ENCODE measurements at regions not wholly inside any gene's neighbourhood (a gene's known extent, or its start where the extent isn't known, plus 50 kb on each side); places are given as distances from the start of the nearest gene placed in this dataset.
A peak's percentile ranks its signal among the peaks of the same experiment; 100 is the strongest.

DNA sequence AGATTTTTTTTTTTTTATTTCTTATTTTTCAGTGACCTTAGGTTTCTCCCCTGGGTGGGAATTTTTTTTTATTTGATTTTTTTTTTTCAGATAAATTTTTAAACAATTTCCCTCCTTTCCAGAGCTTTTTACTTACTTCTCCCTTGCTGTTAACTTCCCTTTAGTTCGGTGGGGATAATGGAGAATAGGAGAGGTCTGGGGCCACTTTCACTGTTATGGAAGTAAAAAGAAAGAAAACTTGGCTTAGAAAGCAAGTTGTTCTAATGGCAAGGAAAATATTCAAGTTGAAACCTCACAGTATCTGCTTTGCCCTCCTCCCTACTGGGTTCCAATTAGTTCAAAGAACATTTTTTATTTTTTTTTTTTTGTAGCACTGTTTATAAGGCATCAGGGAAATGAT, 537.1 kb upstream of the NXPH2 start:
- Histone ChIP-seq H3K4me1 (ENCODE audit: control insufficient read depth in 4 of 4, insufficient read depth in 4 of 4, low read length in 3 of 4) (no peaks in the 10 kb centered on the region), H3K36me3 (ENCODE audit: control insufficient read depth in 4 of 4, insufficient read depth in 3 of 4, low read depth in 1 of 4, low read length in 3 of 4) (no peaks in the 10 kb centered on the region), H3K4me3 (ENCODE audit: low read depth in 1 of 3, low read length in 3 of 3) (no peak overlapping the region), H3K9ac (ENCODE audit: low read depth in 1 of 2, low read length in 2 of 2) (no peak overlapping the region), H3K27me3 (ENCODE audit: control insufficient read depth in 4 of 4, insufficient read depth in 4 of 4, low read length in 3 of 4) (no peaks in the 10 kb centered on the region), H3K9me3 (ENCODE audit: control insufficient read depth in 4 of 4, low read length in 3 of 4) (no peaks in the 10 kb centered on the region), H3K27ac (ENCODE audit: low read depth in 1 of 2, low read length in 2 of 2) (no peak overlapping the region)
- TF ChIP-seq MAX (IDR thresholded peaks at IDR 0.05): no peak
- WGBS: 53% methylated on average over 1 of the region's 1 CpG
- no peak for DNase-seq (ENCODE audit: low spot score)

GRCh38 chr2:139314059-139314458, 533.9 kb upstream of the NXPH2 start:
- Histone ChIP-seq H3K4me1 (ENCODE audit: control insufficient read depth in 4 of 4, insufficient read depth in 4 of 4, low read length in 3 of 4) (no peaks in the 10 kb centered on the region), H3K9me3 (ENCODE audit: control insufficient read depth in 4 of 4, low read length in 3 of 4) (no peaks in the 10 kb centered on the region), H3K36me3 (ENCODE audit: control insufficient read depth in 4 of 4, insufficient read depth in 3 of 4, low read depth in 1 of 4, low read length in 3 of 4) (no peaks in the 10 kb centered on the region), H3K27ac (ENCODE audit: low read depth in 1 of 2, low read length in 2 of 2) (no peak overlapping the region), H3K4me3 (ENCODE audit: low read depth in 1 of 3, low read length in 3 of 3) (no peak overlapping the region), H3K9ac (ENCODE audit: low read depth in 1 of 2, low read length in 2 of 2) (no peak overlapping the region), H3K27me3 (ENCODE audit: control insufficient read depth in 4 of 4, insufficient read depth in 4 of 4, low read length in 3 of 4) (no peaks in the 10 kb centered on the region)
- TF ChIP-seq YY1 (IDR thresholded peaks at IDR 0.05) (no peak), HNF4A (conservative IDR thresholded peaks at IDR 0.05) (peak in 1 of 2 donors; percentile 10), RAD21 (IDR thresholded peaks at IDR 0.05) (no peak), TAF1 (conservative IDR thresholded peaks at IDR 0.05) (no peak), RXRA (IDR thresholded peaks at IDR 0.05) (no peak)
- 76% methylated on average over 1 of the region's 1 CpG for WGBS
- no peak for DNase-seq (ENCODE audit: low spot score)

GRCh38 chr2:139296672-139297209, 516.6 kb upstream of the NXPH2 start:
- no peak overlapping the region for H3K9ac ChIP-seq (ENCODE audit: low read depth in 1 of 2, low read length in 2 of 2)
- no peak overlapping the region for H3K4me3 ChIP-seq (ENCODE audit: low read depth in 1 of 3, low read length in 3 of 3)
- no peaks in the 10 kb centered on the region for H3K27me3 ChIP-seq (ENCODE audit: control insufficient read depth in 4 of 4, insufficient read depth in 4 of 4, low read length in 3 of 4)
- no peak overlapping the region for H3K27ac ChIP-seq (ENCODE audit: low read depth in 1 of 2, low read length in 2 of 2)
- TF ChIP-seq REST (IDR thresholded peaks at IDR 0.05): no peak
- no peak for TF ChIP-seq RAD21 (IDR thresholded peaks at IDR 0.05)
- TF ChIP-seq EGR1 (IDR thresholded peaks at IDR 0.05; ENCODE audit: low read depth in 2 of 2): no peak
- TF ChIP-seq HNF4G (IDR thresholded peaks at IDR 0.05): no peak
- no peak for TF ChIP-seq MAX (IDR thresholded peaks at IDR 0.05)
- no peak for TF ChIP-seq FOXA1 (IDR thresholded peaks at IDR 0.05)
- TF ChIP-seq HNF4A (conservative IDR thresholded peaks at IDR 0.05): no peak
- TF ChIP-seq SP1 (IDR thresholded peaks at IDR 0.05): no peak
- TF ChIP-seq TAF1 (conservative IDR thresholded peaks at IDR 0.05): no peak
- H3K4me1 ChIP-seq (ENCODE audit: control insufficient read depth in 4 of 4, insufficient read depth in 4 of 4, low read length in 3 of 4): no peaks in the 10 kb centered on the region
- WGBS: 55% methylated on average over 3 of the region's 3 CpGs
- no peak for DNase-seq (ENCODE audit: low spot score)
- H3K9me3 ChIP-seq (ENCODE audit: control insufficient read depth in 4 of 4, low read length in 3 of 4): no peaks in the 10 kb centered on the region
- no peaks in the 10 kb centered on the region for H3K36me3 ChIP-seq (ENCODE audit: control insufficient read depth in 4 of 4, insufficient read depth in 3 of 4, low read depth in 1 of 4, low read length in 3 of 4)

Data from liver (tissue), 7 donors.